Stimulated activated CD4-positive, alpha-beta T cell treated with anti-CD3 and anti-CD28 coated beads, TNF-alpha, amount 100 ng/mL, for 4 hours (primary cell): ENCODE measurements at regions not wholly inside any gene's neighbourhood (a gene's known extent, or its start where the extent isn't known, plus 50 kb on each side); places are given as distances from the start of the nearest gene placed in this dataset.
"Not testable (repeated sequence)": the region's sequence is repeated elsewhere in the genome, so short reads cannot be mapped to it uniquely, and the experiment has no call there.

Source experiments
- DNase-seq, 3 experiments: peaks; one replicate each; pipeline ENCODE4 v3.0.0-alpha.2; 2020; ENCODE audit warnings: low read depth in 3 of 3

GRCh38 chr21:31819692-31820091 lies 53.1 kb upstream of the HUNK start:
- DNase-seq, result not testable (repeated sequence)

- DNase-seq, result not testable (repeated sequence)
These were observed 58.5 kb upstream of the HUNK start for GRCh38 chr21:31814356-31814755.

DNA sequence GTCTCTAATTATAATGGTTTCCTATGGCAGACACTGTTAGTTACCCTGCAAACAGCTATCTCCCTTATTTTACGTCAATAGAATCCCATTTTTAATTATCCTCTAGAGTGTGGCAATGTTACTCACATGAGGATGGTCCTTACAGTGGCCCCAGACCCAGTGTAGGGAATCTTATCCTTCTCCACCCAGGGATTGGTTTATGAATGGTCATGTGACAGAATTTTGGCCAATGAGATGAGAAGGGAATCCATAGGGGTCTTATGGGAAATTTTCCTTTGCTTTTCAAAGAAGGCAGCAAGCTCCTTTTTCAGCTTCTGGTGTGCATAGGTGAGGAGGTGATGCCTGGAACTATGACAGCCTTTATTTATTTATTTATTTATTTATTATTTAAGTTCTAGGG lies 59.0 kb upstream of the HUNK start:
- no peak for DNase-seq

GRCh38 chr21:31804008-31804394 lies 68.8 kb upstream of the HUNK start:
- DNase-seq, result no peak

DNA sequence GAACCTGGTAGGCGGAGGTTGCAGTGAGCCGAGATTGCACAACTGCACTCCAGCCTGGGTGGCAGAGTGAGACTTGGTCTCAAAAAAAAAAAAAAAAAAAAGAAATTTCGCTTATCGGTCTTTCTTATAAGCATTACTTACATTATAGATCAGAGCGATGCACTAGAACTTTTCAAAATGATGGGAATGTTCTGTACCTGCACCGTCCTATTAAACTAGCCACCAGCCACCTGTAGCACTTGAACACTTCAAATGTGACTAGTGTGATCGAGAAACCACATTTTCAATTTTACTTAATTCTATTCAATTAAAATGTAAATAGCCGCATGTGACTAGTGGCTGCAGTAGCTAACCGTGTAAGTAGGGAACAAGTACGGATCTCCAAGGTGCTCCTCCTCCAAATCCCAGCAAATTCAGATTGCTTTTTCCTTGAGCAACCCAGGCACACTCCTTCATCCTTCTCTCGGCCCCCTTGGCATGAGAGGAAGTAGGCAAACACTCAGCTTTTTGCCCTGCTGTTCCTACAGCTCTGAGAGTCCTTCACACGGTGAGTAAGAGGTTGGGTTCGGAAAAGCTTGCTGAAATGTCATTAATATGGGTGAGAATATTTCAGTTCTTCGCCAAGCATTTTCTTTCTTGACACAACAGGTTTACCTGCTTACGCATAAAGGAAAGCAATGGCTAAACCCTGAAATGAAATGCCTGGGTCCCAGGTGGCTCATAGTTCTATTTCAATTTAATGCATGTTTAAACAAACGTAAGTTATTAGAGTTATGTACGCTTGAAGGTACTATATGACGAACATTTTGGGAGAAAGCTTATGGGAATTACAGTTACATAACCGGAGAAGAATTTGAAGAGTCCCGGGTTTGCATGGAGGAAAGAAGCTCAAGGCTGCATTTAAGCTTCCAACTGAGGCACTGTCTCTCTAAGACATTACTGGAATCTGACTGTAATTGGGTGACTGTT lies 69.5 kb upstream of the HUNK start:
- DNase-seq, result no peak

DNA sequence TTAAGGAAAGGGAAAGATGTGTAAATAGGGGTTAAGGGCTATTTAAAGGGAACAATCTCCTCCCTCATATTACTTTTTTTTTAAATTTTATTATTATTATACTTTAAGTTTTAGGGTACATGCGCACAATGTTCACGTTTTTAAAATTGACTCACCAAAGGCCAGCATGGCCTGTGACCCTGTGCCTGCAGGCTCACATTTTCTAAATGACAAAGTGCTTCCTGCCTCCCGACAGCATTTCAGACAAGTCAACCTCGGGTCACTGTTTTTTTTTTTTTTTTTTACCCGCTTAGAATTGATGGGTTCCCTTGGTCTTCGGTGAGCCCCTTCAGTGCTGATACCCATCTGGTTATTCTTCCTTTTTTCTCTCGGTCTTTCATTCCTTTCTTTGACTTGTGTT lies 70.4 kb upstream of the SCAF4 start:
- no peak for DNase-seq

DNA sequence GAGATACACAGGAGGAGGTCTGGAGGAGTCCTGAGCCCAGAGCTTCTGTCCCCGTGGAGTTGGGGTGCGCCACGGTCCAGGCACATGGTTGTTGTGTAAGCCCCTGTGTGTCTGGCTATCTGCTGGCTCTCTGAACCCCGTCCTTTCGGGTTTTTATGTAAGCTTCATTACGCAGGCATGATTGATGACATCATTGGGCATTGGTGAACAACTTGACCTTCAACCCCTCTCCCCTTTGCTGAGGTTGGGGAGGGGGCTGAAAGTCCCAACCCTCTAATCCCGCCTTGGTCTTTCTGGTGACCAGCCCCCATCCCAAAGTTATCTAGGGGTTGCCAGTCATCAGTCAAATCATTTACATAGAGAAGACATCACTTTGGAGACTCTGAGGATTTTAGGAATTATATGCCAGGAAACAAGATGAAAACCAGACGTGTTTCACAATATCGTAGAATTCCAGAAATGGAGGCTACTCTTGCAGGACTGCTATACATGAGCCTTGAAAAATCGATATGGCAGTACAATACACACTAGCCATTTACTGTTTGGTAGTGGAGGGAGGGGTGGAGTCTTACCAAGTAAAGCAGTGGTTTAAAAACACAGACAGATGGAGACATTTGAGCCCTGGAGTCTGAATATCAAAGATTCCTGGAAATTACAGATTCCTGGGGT lies 69.8 kb upstream of the SCAF4 start:
- no peak for DNase-seq

DNA sequence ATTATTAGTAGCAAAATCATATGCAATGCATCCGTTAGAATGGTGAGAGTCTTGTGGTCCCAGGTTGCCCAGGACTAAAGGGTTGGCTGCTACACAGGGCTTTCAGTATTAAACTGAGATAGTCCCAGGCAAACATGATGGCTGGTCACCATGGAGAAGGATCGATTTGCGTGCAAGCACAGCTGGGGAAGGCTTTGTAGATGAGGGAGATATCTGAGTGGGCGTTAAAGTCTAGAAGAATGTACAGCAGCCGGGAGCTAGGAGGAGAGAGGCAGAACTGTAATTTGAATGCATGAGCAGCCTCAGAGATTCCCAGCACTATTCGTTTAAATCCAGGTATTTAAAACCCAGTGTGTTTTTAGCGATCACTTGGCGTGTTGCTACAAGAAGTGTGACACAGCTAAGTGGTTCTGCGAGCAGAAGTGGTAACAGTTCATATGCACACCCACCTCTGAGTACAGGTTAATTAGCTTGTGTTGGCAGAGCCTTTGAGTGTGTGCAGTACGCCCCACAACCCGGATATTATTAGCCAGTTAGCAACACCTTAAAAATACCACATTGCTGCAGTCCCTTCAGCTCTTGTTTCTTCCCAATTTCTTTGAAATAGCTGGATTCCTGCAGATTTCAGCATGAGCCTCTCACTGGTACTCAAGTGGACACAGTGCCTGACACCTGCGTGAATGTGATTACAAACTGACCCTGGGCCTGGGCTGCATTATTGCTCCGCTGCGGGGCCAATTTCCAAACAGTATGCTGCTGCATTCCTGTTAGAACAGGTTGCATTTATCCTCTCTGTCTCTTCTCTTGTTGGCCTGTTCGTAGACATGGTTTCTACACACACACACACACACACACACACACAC lies 67.2 kb upstream of the SCAF4 start:
- DNase-seq, result no peak

GRCh38 chr21:31795992-31796391 lies 64.1 kb upstream of the SCAF4 start:
- no peak for DNase-seq

DNA sequence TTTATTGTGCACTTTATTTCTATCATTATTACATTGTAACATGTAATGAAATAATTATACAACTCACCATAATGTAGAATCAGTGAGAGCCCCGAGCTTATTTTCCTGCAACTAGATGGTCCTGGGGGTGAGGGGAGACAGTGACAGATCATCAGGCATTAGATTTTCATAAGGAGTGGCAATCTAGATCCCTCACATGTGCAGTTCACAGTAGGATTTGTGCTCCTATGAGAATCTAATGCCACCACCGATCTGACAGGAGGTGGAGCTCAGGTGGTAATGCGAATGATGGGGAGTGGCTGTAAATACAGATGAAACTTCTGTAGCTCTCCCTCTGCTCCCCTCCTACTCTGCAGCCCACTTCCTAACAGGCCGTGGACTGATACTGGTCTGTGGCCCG lies 58.5 kb upstream of the SCAF4 start:
- not testable (repeated sequence) for DNase-seq

GRCh38 chr21:31788581-31788980 lies 56.7 kb upstream of the SCAF4 start:
- no peak for DNase-seq

DNA sequence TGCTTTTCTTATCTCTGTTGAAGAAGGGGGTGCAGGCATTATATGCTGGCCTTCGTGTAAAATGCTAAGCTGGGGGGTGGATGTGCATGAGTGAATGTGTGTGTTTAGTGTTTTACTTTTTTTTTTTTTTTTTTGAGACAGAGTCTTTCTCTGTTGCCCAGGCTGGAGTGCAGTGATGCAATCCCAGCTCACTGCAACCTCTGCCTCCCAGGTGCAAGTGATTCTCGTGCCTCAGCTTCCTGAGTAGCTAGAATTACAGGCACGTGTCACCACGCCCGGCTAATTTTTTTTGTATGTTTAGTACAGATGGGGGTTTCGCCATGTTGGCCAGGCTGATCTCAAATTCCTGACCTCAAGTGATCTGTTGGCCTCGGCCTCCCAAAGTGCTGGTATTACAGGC lies 55.8 kb upstream of the SCAF4 start:
- DNase-seq, result not testable (repeated sequence)

DNA sequence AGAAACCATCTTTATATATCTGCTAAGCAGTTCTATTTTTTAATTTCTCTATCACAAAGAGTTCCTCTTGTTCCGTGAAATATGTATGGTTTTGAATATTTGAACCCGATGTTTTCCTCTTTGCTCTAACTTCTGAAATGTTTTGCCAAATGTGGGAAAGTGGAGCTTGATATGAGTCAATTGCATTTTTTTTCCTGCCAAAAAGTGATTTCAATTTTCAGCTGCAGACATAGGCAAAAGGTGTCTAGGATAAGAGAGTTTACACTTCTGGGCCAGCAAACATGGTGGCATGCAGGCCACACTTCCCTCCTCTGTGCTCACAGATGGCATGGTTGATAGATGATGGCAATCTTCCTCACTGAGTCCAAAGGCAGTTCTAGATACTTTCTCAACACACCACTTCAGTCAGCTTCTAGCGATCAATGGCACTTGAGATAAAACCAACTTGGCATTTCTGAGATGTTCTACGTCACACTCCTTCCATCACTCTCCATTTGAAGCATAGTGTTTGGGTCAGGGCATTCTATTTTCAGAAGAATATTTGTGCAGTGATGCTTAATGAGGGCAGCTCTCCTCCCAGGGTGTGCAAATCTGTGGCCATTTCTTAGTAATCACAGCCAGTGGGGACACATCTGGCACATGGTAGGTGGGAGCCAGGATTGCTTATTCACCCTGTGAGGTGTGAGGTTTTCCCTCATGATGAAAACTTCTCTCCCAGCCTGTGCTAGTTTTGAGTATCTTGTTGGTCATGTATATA lies 54.4 kb upstream of the SCAF4 start:
- no peak for DNase-seq

DNA sequence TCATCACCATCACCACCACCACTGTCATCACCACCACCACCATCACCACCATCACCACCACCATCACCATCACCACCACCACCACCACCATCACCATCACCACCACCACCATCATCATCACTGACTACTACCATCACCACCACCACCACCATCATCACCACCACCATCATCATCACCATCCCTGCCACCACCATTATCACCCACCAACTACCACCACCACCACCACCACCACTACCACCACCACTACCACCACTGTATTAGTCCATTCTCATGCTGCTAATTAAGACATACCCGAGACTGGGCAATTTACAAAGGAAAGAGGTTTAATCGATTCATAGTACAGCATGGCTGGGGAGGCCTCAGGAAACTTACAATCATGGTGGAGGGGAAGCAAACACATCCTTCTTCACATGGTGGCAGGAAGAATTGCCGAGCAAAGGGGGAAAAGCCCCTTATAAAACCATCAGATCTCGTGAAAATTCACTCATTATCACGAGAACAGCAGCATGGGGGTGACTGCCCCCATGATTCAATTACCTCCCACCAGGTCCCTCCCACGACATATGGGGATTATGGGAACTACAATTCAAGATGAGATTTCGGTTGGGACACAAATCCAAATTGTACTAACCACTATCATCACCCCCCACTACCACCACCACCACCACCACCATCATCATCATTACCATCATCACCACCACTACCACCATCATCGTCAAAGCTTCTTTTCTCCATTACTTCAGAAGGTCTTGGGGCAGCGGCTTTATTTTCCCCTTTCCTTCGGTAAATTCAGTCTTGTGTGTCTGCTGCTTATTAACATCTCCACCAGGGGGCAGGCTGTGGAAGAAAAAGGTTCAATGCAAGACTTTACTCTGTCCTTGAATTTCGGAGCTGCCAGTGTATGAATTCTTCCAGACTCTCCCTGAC lies 53.6 kb upstream of the SCAF4 start:
- DNase-seq, result peak; percentile 1 to 9 (median 2)

DNA sequence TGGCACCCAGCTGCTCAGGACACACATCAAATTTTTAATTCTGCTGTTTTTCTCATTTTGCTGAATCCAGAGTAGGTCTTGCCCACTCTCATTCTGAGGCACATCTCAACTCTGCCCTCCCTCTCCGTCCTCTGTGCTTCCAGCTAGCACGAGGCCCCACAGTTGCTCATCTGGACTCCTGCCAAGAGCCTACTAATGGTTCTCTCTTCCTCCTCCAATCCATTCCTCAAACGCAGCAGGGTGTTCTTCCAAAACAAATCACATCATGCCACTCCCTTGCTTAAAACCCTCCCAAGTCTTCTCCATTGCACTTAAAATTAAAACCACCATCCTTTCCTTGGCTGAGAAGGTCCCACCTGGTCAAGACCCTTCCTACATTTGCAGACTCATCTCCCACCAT lies 49.8 kb upstream of the SCAF4 start:
- DNase-seq, result no peak
